GM18520 (cell line): ENCODE measurements at regions not wholly inside any gene's neighbourhood (a gene's known extent, or its start where the extent isn't known, plus 50 kb on each side); places are given as distances from the start of the nearest gene placed in this dataset.
A peak's percentile ranks its signal among the peaks of the same experiment; 100 is the strongest.
"Not testable (repeated sequence)": the region's sequence is repeated elsewhere in the genome, so short reads cannot be mapped to it uniquely, and the experiment has no call there.

ENCODE experiments used
- ATAC-seq: cut with Tn5 transposase; IDR thresholded peaks from one replicate; pipeline ENCODE4 v1.9.1; 2021; ENCODE audit not compliant: unreplicated experiment

DNA sequence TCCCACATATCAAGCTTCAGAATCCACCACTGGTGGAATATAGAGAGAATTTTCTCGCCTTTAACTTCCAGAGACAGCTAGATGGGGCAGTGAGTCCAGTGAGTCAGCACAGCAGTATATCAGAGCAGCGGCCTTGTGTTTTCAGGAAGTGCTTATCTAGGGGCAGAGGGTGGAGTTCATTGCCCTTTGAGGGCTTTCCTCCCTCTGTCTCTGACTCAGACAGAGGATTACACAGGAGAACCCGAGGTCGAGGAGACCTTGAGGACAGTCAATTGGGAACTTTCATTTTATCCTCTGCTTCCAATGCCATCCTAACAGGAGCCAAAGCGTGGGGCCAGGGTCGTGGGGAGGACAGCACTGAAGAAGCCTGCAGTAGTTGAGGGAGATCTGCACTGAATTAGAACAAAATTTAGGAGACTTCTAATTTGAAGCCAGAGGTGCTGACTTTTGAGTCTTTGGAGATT is 109.6 kb upstream of the UMPS start:
- no peak for ATAC-seq

DNA sequence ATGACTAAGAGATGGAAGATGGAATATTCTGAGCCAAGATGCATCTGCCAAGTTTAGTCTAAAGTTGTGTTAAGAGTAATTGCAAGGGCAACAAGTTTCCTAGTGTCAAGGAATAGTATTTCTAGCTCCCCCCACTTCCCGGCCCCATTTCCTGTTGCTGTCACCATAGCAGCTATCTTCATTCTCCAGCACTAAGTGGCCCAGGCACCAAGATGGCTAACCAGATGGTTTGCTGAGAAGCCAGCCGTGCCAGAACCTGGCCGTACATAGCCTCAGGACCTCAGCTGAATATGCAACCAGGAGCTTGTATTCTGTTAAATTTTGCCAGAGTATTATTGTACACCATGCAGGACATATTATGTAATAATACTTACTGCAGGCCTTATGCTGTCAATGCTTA is 108.8 kb upstream of the UMPS start:
- no peak for ATAC-seq

DNA sequence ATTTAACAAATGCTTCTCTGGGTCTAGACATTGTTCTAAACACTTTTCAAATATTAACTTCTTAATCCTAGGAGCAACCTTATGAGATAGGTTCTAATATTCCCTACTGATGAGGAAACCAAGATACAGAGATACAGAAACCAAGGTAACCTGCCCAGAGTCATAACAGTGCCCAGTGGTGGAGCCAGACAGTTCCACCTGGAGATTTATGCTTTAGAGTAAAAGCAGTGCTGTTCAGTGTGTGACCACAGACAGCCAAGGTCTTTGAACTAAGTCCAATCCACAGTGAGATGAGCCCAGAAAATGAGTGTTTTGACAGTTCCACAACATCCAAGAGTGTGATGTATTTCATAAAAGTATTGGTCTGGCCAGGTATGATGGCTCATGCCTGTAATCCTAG is 105.2 kb upstream of the UMPS start:
- ATAC-seq: no peak

DNA sequence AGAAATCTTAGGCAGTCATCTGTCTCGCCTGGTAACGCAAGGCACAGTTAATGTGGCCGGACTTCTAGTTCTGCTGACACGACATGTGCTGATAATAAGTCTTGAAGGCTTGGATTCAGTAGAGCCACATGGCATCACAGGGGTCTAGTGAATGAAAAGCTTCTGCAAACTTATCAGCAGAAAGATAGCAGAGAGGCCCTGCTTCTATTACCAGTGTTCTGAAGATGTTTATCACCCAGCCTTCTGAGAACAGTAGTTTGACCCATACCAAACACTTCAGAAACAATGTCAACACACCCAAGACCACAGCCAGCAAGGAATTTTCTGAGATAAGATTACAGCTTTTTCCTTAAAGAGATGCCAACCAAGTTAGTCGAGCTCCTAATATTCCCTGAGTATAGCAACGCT is 102.7 kb upstream of the UMPS start:
- no peak for ATAC-seq

DNA sequence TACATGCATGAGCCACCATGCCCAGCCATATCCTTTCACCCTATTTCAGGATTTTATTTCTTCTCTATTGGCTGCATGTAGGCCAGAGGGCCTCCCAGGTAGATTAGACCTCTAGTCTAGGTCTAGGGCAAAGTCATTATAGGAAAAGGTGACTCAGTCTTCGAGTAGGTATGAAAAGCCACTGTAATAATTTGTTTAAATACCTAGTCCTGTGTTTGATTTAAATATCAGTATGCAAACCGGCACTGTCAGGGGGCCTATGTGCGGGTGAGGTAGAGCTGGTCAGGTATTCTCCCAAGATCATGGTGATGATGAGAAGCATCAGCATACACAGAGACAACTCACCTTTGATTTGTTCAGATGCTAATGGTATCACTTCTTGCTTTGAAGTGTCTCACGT is 101.4 kb upstream of the UMPS start:
- no peak for ATAC-seq

DNA sequence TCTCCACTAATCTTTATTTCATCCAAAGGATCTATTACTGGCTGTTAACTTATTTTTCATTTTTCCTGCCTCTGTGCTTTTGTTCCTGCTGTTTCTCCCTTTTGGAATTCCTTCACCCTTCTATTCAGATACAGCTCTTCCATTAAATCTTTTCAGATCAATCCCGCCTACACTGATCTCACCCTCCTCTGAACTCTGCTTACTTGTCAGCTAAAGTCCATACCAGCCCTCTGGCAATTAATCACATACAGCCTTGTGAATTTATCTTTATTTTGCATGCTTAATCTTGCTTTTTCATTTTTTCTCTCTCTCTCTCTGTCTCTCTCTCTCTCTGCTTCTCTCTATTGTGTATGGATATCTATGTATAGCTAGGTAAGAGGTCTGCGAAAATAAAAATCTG is 100.8 kb upstream of the UMPS start:
- no peak for ATAC-seq

DNA sequence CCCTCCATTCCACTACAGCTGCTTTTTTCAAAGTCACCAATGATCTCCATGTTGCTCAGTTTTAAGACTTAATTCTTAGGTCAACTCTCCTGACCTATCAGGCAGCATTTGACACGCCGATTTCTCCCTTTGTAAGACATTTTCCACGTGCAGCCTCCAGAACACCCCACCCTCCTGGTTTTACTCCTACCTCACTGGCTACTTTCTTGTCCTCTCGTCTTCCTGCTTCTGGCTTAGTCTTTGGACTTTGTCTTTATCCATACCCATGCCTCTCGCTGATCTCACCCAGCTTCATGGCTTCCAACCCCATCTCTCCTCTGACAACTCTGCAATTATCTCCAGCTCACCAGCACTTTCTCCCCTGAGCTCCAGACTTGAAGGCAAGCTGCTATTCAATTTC is 99.3 kb upstream of the UMPS start:
- no peak for ATAC-seq

DNA sequence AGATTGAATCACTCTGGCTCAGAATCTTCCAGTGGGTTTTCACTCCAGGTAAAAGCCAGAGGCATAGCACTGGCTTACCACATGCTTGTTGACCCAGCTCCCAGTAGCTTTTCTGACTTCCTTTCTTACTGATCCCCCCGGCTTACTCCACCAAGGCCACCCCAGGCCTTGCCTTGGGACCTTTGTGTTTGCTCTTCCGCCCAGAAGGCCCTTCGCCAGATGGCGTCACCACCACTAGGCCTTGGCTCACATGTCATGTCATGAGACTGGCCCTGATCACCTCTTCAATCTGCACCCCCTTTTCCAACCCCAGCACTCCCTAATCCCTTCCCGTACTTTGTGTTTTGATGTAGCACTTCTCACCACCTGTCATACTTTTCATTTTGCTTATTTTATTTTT is 98.5 kb upstream of the UMPS start:
- no peak for ATAC-seq

DNA sequence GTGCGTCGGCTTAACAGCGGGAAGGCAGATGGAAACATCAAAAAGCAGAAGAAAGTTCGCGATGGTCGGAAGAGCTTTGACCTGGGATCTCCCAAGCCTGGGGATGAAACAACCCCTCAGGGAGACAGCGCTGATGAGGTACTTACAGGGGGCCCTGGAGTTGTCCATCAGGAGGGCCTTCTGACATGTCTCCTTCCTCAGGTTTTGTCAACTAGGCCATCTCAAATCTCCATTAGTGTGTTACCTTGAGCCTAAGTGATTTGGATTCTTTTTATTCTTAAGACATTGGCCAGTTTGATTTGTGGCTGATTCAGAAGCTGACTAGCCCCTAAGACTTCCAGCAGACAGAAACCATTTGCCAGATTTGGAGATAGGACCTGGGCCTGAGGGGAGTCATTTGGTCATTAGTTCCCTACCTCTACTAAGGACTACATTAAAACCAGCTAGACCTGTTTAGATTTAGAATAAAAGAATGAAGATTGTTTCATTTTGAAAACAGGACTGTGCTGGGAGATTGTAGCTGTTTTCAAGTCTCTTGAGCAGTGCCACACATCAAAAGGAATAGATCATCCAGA is 97.6 kb upstream of the UMPS start:
- ATAC-seq: no peak

DNA sequence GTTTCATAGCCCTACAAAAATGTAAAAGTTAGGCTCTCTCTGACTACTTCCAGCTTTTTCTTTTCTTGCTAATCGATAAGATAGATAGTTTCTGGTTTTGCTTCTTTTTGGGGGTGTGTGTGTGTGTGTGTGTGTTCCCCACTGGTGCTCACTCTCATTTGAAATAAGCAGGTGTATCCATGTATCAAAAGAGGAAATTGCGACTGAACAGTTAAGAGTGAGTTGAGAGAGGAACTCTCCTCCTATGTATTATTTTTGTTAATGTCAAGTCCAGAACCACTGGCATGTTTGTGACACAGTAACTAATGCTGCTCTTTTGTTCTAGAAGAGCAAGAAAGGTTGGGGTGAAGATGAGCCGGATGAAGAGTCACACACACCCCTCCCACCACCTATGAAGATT is 96.7 kb upstream of the UMPS start:
- no peak for ATAC-seq

DNA sequence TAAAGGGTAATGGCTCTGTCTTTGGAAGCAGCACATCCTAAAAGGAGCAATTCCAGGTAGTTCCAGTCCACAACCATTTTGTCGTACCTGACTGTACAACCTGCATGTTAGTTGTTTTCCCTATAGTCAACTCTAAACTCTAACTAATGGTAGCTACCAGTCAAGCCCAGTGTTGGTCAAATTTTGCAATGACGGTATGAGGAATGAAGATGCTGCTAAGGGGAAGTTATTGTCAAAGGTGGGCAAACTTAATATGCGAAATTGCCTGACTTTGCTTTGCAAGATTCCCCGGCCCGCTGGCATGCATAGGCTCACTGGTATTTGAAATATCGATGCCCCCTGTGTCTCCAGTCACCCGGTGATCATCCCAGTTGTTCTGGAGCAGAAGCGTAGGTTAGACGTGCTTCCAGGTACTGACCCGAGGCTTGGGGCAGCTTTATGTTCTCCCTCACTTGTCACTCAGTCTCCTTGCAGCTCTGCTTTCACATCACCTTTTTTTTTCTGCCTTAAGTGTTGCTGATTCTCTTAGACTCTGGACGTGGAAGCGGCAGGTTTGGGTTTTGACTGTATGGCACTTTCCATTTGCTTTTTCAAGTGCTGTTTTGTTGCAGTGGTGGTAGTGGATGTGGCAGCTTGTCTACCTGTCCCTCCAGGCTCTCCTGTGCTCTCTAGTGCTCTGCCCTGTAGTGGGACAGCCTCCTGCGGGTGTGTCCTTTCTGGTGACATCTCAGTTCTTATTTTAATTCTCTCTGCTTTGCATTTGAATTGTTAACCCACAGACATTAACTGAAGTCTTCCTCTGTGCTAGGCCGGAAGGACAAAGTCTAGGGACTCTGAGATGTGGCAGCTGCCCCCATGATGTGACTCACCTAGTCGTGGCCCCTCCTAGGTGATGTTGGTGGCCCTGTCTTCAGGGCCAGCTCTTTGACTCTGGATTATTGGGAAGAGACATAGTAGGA is 95.8 kb upstream of the UMPS start:
- ATAC-seq: no peak

DNA sequence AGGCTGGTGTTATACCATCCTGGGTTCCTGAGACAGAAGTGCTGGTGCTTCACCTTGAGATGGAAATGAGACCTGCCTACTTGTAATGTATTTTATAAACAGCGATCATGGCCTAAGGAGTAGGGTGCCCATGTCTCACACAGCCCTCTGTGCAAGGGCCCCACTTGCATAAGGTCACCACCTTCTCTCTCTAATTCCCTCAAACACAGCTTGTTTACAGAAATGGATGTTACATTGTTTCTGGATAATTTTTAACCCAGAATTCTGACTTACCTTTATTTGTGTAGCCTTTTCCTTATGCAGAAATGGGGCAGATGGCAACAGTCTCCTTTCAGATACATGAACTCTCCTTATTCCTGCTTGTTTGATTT is 95.1 kb upstream of the UMPS start:
- no peak for ATAC-seq

DNA sequence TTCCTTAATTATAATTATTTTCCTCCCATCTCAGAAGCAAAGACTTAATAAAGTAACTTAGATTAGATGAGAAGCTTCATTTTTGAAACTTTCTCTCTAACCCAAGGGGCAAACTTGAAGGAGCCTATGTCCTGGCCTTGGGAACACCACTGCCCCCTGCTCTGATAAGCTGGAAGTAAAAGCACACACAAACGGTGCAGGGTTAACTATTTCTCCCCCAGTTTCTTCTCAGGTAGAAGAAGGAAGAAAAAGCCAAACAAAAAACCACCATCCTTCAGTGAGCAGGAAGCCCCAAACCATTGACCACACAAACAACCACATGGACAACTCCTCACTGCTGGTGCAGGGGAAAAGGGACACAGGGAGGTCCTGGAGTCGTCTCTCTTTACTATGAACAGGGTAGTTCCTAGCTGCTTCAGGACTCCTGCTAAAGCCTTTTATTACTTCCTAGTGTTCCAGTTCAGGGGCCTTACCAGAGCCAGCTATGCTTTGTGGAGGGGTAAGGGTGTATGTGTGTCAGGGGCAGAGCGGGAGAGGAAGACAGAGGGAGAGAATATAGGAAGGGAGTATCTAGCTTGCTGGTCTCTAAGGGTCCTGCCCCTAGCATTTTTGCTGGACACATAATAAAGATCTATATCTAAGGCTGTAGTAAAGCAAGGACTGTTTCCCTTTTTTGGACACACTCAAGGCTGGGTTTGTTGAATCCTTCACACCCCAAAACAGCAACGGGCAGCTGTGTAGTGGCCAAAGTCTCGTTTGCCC is 94.0 kb upstream of the UMPS start:
- no peak for ATAC-seq

DNA sequence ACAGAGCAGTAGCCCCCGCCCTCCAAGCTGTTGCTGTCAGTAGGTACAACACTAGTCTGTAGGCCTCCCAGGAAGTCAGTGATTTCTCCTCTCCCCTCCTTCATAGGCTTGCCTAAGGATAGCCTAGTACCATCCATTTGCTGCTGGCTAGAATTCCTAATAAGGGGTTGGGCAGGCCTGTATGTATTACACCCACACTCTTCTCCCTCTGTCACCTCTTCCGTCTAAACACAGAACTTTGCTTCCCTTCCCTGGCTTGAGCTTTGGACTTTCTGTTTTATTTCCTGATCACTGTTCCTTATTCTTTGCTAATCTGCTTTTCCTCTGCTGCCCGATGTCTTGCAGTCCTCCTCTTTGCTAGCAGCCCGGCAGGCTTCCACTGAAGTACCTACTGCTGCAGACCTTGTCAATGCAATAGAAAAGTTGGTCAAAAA is 93.4 kb upstream of the UMPS start:
- no peak for ATAC-seq

DNA sequence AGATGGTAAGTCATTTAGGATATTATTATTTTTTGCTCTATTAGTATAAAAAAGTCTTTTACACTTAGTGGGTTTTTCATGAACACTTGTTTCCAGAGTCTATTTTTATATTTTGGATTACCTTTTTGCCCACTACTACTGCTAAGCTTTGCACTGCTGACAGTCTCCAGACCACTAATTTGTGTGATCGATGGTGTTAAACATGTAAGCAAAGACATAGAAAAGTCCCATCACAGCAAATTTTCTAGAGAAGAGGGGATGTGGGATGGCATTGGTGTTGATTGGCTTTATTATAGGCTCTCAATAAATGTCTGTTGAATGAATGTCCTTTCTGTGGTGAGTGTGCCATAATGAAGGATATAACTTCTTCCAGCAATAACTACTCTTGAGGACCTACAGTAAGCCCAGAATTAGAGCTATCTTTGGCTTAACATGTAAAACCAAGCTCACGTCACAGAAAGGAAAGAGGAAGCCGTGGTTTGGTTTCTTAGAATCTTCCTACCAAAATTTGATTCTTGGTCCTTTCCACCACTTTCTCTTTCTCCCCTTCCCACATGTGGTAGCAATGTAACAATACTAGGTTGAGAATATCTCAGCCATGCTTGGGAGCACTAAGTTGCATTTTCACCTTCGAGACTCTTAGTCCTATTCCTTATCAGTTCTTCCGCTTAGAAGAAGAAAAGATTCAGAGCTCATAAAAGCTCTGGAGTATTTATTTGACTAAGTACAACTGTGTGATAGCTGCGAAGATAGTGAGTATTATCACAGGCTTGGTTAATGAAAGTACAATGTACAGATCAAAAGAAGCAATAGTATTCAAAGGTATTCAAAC is 90.6 kb upstream of the UMPS start:
- no peak for ATAC-seq

DNA sequence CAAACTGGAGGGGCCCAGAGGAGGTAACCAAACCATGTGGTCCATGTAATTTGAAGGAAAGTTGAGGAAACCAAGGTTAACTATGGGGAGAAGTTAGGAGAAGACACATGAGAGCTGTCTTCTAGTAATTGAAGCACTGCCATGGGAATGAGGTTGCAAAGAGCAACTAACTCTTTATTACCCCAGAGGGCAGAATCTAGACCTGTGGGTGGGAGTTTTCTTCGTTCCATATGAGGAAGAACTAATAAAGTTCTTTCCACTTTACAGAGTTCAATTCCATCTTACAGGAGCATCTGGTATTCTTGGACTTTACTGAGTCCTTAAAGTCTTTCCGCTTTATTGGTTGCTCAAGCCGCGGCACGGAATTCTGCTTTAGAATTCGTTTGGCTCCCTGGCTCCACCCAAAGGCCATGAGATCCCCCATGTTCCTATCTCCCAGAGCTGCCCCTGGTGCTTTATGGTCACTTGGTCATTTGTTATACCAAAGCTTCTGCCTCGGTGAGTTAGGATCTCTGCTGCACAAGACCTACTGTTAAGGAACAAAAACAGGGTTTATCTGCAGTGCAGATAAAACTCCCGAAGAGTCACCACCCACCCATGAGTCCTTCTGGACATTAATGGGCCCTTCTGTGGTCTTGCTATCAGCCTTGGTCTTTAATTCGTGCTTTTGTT is 89.5 kb upstream of the UMPS start:
- no peak for ATAC-seq

DNA sequence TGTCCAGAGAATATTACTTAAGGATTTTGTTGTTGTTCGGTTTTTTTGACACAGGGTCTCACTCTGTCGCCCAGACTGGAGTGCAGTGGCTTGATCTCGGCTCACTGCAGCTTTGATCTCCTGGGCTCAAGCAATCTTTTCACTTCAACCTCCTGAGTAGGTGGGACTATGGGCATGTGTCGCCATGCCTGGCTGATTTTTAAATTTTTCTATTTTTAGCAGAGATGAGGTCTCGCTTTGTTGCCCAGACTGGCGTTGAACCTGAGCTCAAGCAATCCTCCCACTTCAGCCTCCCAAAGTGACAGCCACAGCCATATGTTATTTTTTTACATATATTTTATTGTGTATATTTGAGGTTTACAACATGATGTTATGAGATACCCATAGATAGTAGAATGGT is 86.8 kb upstream of the UMPS start:
- no peak for ATAC-seq

DNA sequence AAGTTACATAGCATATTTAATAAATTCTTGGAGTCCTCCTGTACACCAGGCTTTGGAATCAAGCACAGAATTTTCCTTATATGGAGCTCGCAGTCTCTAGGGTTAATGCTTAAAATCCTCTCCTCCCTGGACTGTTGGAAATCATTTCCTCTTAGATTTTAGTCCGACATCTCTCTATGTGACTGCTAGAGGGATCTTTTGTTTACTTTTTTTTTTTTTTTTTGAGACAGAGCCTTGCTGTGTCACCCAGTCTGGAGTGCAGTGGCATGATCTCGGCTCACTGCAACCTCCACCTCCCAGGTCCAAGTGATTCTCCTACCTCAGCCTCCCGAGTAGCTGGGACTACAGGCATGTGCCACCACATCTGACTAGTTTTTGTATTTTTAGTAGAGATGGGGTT is 84.1 kb upstream of the UMPS start:
- not testable (repeated sequence) for ATAC-seq

DNA sequence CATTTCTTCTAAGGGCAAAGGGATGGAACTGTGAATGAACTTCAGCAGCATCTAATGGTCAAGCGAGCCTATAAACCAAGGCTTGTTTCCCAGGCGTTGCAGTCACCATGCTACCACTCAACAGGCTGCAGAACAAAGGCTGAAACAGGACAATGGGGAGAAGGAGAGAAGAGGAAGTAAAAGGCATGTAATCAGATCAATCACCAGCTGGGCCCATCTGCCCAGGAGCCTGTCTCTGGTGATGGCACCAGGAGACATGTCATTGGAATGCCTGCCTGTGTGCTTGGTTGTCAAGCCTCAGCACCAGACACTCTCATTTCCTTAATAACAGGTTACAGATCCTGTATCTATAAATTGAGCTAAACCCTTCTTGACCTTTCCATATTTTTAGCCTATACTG is 81.7 kb upstream of the UMPS start:
- ATAC-seq: no peak

DNA sequence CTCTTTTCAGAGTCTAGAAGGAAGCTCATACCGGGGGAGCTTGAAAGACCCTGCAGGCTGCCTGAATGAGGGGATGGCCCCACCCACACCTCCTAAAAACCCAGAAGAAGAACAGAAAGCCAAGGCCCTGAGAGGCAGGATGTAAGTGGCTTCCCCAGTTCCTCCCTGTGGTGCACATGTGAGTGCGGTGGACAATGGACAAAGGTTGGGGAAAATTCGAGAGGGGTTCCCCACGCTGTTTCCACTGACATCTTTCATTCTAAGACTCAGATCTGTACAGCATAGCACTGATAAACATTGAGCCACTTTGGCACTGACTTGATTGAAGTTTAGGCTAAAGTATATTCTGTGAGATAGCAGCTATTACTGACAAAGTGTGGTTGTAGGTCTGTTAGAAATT is 79.5 kb upstream of the UMPS start:
- ATAC-seq: peak; percentile 49
